GM23338 (cell line): ENCODE measurements at regions not wholly inside any gene's neighbourhood (a gene's known extent, or its start where the extent isn't known, plus 50 kb on each side); places are given as distances from the start of the nearest gene placed in this dataset.

ENCODE experiments used
- ATAC-seq: fragments of 200-7000 bp; cut with Tn5 transposase; 3 replicates; pipeline ENCODE4 v1.9.1; 2020
- DNase-seq: peaks from one replicate; pipeline ENCODE4 v3.0.0-alpha.2; 2015; ENCODE audit warnings: low spot score
- H2AFZ ChIP-seq: fragments of 200-600 bp; sonication (generic); 2 replicates; pipeline ENCODE4 v1.8.0; 2016; ENCODE audit warnings: antibody characterized with exemption, mild to moderate bottlenecking, moderate library complexity
- H3F3A ChIP-seq: fragments of 200-600 bp; sonication (generic); replicated peaks from 2 replicates; pipeline ENCODE4 v1.8.0; 2017; ENCODE audit warnings: antibody characterized with exemption, mixed run types, low read depth
- H3K27ac ChIP-seq: fragments of 200-600 bp; sonication (generic); 2 replicates; pipeline ENCODE4 v1.6.1; 2016; ENCODE audit warnings: low read depth
- H3K27me3 ChIP-seq: fragments of 200-600 bp; sonication (generic); 2 replicates; pipeline ENCODE4 v1.8.0; 2016; ENCODE audit warnings: mild to moderate bottlenecking, mixed run types, moderate library complexity; ENCODE audit not compliant: insufficient read depth
- H3K36me3 ChIP-seq: fragments of 200-600 bp; sonication (generic); 2 replicates; pipeline ENCODE4 v1.8.0; 2016; ENCODE audit warnings: mild to moderate bottlenecking; ENCODE audit not compliant: insufficient read depth
- H3K4me1 ChIP-seq: fragments of 200-600 bp; sonication (generic); 2 replicates; pipeline ENCODE4 v1.8.0; 2016; ENCODE audit warnings: mild to moderate bottlenecking, moderate library complexity; ENCODE audit not compliant: insufficient read depth
- H3K4me2 ChIP-seq: fragments of 200-600 bp; sonication (generic); 2 replicates; pipeline ENCODE4 v1.7.1; 2017; ENCODE audit warnings: mixed run types
- H3K4me3 ChIP-seq: fragments of 200-600 bp; sonication (generic); 2 replicates; pipeline ENCODE4 v1.6.1; 2016; ENCODE audit warnings: mixed run types
- H3K79me2 ChIP-seq: fragments of 200-600 bp; sonication (generic); replicated peaks from 2 replicates; pipeline ENCODE4 v1.8.0; 2017; ENCODE audit warnings: mild to moderate bottlenecking; ENCODE audit not compliant: insufficient read depth
- H3K9me2 ChIP-seq: fragments of 200-600 bp; sonication (generic); 2 replicates; pipeline ENCODE4 v1.8.0; 2017; ENCODE audit not compliant: insufficient read depth
- H4K20me1 ChIP-seq: fragments of 200-600 bp; sonication (generic); replicated peaks from 2 replicates; pipeline ENCODE4 v1.8.0; 2017; ENCODE audit warnings: mild to moderate bottlenecking; ENCODE audit not compliant: insufficient read depth
- H3K27ac Mint-ChIP-seq: 2 replicates; pipeline ENCODE4 v1.8.0; 2020; ENCODE audit warnings: inconsistent platforms, mild to moderate bottlenecking, moderate library complexity, mixed read lengths
- H3K27me3 Mint-ChIP-seq: 3 replicates; pipeline ENCODE4 v1.8.0; 2022; ENCODE audit warnings: low read depth, mild to moderate bottlenecking, moderate library complexity, mixed read lengths, inconsistent platforms; ENCODE audit not compliant: insufficient read depth, poor library complexity
- H3K36me3 Mint-ChIP-seq: 3 replicates; pipeline ENCODE4 v1.8.0; 2021; ENCODE audit warnings: low read depth, mild to moderate bottlenecking, inconsistent platforms, moderate library complexity, mixed read lengths
- H3K4me1 Mint-ChIP-seq: 3 replicates; pipeline ENCODE4 v1.8.0; 2020; ENCODE audit warnings: mild to moderate bottlenecking, inconsistent platforms, mixed read lengths
- H3K4me3 Mint-ChIP-seq: 3 replicates; pipeline ENCODE4 v1.8.0; 2021; ENCODE audit warnings: moderate library complexity, mild to moderate bottlenecking, inconsistent platforms, mixed read lengths
- H3K9me3 Mint-ChIP-seq: 3 replicates; pipeline ENCODE4 v1.8.0; 2020; ENCODE audit warnings: moderate library complexity, mild to moderate bottlenecking, inconsistent platforms, mixed read lengths
- CREB1 ChIP-seq: fragments of 250-450 bp; sonication (Bioruptor Pico); IDR thresholded peaks from 2 replicates; pipeline ENCODE4 v1.5.0; 2020; ENCODE audit warnings: low read depth, mild to moderate bottlenecking, moderate library complexity
- CTCF ChIP-seq, 2 experiments: fragments of 200-600 bp in 1 of 2; sonication (generic) in 1 of 2; conservative IDR thresholded peaks; 2 replicates each; pipeline versions ENCODE4 v1.5.1 to v1.6.1; 2016 to 2017; ENCODE audit warnings: antibody characterized with exemption in 2 of 2, low read depth in 2 of 2, mild to moderate bottlenecking in 2 of 2, moderate library complexity in 1 of 2
- ETS1 ChIP-seq: IDR thresholded peaks from 2 replicates; pipeline ENCODE4 v1.6.1; 2016; ENCODE audit warnings: antibody characterized with exemption
- EZH2 ChIP-seq: fragments of 200-600 bp; sonication (generic); IDR thresholded peaks from one replicate; pipeline ENCODE4 v1.8.0; 2017; ENCODE audit warnings: antibody characterized with exemption, mild to moderate bottlenecking, low read depth; ENCODE audit not compliant: unreplicated experiment
- EZH2phosphoT487 ChIP-seq: fragments of 200-600 bp; sonication (generic); IDR thresholded peaks from one replicate; pipeline ENCODE4 v1.8.1; 2018; ENCODE audit warnings: antibody characterized with exemption; ENCODE audit not compliant: unreplicated experiment
- NANOG ChIP-seq: IDR thresholded peaks from 2 replicates; pipeline ENCODE4 v1.6.1; 2016; ENCODE audit warnings: antibody characterized with exemption, borderline replicate concordance
- REST ChIP-seq: IDR thresholded peaks from one replicate; pipeline ENCODE4 v1.6.1; 2018; ENCODE audit warnings: antibody characterized with exemption; ENCODE audit not compliant: unreplicated experiment
- STAT1 ChIP-seq: IDR thresholded peaks from one replicate; pipeline ENCODE4 v1.6.1; 2016; ENCODE audit warnings: antibody characterized with exemption; ENCODE audit not compliant: unreplicated experiment
- ZNF331 ChIP-seq: fragments of 250-450 bp; sonication (Bioruptor Pico); IDR thresholded peaks from 2 replicates; pipeline ENCODE4 v1.5.0; 2020; ENCODE audit warnings: low read depth, mild to moderate bottlenecking, moderate library complexity

DNA sequence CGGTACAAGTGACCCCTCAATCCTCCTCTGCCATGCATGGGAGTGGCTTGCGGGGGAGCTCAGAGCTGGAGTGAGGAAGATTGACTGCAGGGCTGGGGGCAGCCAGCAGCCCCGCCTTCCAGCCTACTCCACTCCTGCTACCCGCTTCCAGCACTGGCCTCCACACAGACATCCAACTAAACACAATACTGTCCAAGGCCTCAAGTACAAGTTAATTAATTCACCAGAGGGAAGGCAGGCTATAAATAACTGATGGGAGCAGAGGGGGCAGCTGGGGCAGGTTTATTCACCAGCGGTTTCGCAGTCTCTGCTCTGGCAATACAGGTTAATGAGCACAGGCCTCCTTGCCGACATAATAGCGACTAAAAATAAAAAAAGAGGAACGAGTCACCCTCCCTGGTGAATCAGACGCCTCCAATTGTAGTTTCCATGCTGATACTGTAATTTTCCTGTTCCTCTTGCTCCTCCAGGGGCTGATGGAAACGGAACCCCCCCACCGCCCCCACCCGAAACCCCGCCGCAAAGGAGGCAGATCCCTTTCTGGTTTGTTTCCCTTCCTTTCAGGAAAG is 166.4 kb upstream of the TLE3 start (continued):
- TF ChIP-seq REST (no peak), EZH2phosphoT487 (no peak), EZH2 (no peak)

- H3K4me2 ChIP-seq: no peak overlapping the region
- no peak for TF ChIP-seq ETS1
- TF ChIP-seq EZH2phosphoT487: no peak
- no peak for TF ChIP-seq NANOG
- TF ChIP-seq CREB1 (CRISPR knock-in tag): no peak
- TF ChIP-seq STAT1: no peak
- no peaks in the 10 kb centered on the region for H3K79me2 ChIP-seq
- no peaks in the 10 kb centered on the region for H4K20me1 ChIP-seq
- H3K4me1 Mint-ChIP-seq: peaks cover 31% of the 10 kb centered on the region
- no peak overlapping the region for H3K27ac Mint-ChIP-seq
- no peaks in the 10 kb centered on the region for H3K4me1 ChIP-seq
- H3K27me3 ChIP-seq: no peaks in the 10 kb centered on the region
- no peak overlapping the region for H3K27ac ChIP-seq
- no peaks in the 10 kb centered on the region for H3K9me3 Mint-ChIP-seq
- H3K27me3 Mint-ChIP-seq: peaks cover 18% of the 10 kb centered on the region
- DNase-seq: no peak
- H3K9me2 ChIP-seq: no peaks in the 10 kb centered on the region
- H3K36me3 Mint-ChIP-seq: no peaks in the 10 kb centered on the region
- no peak for ATAC-seq
- H3K4me3 ChIP-seq: no peak overlapping the region
- H3K36me3 ChIP-seq: no peaks in the 10 kb centered on the region
- H3F3A ChIP-seq: no peaks in the 10 kb centered on the region
- H2AFZ ChIP-seq: no peak overlapping the region
- no peak overlapping the region for H3K4me3 Mint-ChIP-seq
Measured at GRCh38 chr15:70262591-70263274, 165.0 kb upstream of the TLE3 start.

DNA sequence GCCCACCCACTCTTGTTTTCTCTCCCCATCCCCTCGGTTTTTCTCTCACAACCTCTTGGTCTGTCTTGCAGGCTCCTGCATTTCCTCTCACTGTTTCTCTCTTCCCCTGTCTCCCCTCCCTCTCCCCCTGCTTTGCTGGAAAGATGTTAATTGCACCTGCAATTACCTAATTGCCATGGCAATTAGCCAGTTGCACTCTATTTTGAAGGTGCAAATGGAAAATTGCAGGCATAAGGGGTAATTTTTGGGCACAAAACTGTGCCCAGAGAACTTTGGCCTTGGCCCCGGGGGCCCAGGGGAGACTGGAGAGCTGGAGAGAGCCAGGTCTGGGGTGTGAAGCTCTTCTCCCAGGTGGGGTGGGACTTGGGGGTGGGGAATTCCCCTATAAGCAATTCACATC is 164.5 kb upstream of the TLE3 start:
- peaks cover 15% of the 10 kb centered on the region for H3K27me3 Mint-ChIP-seq
- H3K27ac Mint-ChIP-seq: no peak overlapping the region
- H3F3A ChIP-seq: no peaks in the 10 kb centered on the region
- H3K9me2 ChIP-seq: no peaks in the 10 kb centered on the region
- H3K4me3 Mint-ChIP-seq: no peak overlapping the region
- H3K4me2 ChIP-seq: no peak overlapping the region
- no peak for DNase-seq
- no peak overlapping the region for H3K4me3 ChIP-seq
- H2AFZ ChIP-seq: no peak overlapping the region
- ATAC-seq: no peak
- peaks cover 27% of the 10 kb centered on the region for H3K4me1 Mint-ChIP-seq
- no peaks in the 10 kb centered on the region for H3K36me3 Mint-ChIP-seq
- no peaks in the 10 kb centered on the region for H3K36me3 ChIP-seq
- no peak overlapping the region for H3K27ac ChIP-seq
- H3K27me3 ChIP-seq: no peaks in the 10 kb centered on the region
- TF ChIP-seq NANOG: no peak
- no peak for TF ChIP-seq CREB1 (CRISPR knock-in tag)
- no peak for TF ChIP-seq ETS1
- TF ChIP-seq EZH2: no peak
- TF ChIP-seq ZNF331 (CRISPR knock-in tag): no peak
- TF ChIP-seq EZH2phosphoT487: no peak
- no peak for TF ChIP-seq CTCF (conservative IDR thresholded peaks at IDR 0.05; ENCODE audit: low read depth in 2 of 2)
- no peaks in the 10 kb centered on the region for H4K20me1 ChIP-seq
- no peaks in the 10 kb centered on the region for H3K4me1 ChIP-seq
- H3K79me2 ChIP-seq: no peaks in the 10 kb centered on the region
- no peaks in the 10 kb centered on the region for H3K9me3 Mint-ChIP-seq
